Right lobe of liver (tissue), 4 donors: ENCODE measurements at regions not wholly inside any gene's neighbourhood (a gene's known extent, or its start where the extent isn't known, plus 50 kb on each side); places are given as distances from the start of the nearest gene placed in this dataset.

Experiments used
- CTCF ChIP-seq, 4 donors: fragments of 200-600 bp in 3 of 4; fragments of 450-650 bp in 1 of 4; IDR thresholded peaks; one replicate each; pipeline versions ENCODE4 v1.5.1 to v1.8.0; 2016 to 2022; ENCODE audit warnings: antibody characterized with exemption in 4 of 4, mild to moderate bottlenecking in 2 of 4
- POLR2A ChIP-seq: fragments of 450-650 bp; IDR thresholded peaks from one replicate; pipeline ENCODE4 v1.6.1; 2017; ENCODE audit warnings: antibody characterized with exemption, mild to moderate bottlenecking
- donor health status: DM: no; HTN: no; CAD: no.
- donor health status: DM: no; HTN: no; CAD: no.
- donor health status: DM: no; HTN: yes; CAD: no.

GRCh38 chr3:18127174-18127858 is 297.8 kb downstream of the SATB1 start:
- TF ChIP-seq POLR2A (no peak), CTCF (IDR thresholded peaks at IDR 0.05) (no peak)
